Fibroblast of peridontal ligament (primary cell): ENCODE measurements at regions not wholly inside any gene's neighbourhood (a gene's known extent, or its start where the extent isn't known, plus 50 kb on each side); places are given as distances from the start of the nearest gene placed in this dataset.

Source experiments
- DNase-seq: peaks from one replicate; pipeline ENCODE4 v3.0.0-alpha.2; 2010; ENCODE audit errors: extremely low read depth

DNA sequence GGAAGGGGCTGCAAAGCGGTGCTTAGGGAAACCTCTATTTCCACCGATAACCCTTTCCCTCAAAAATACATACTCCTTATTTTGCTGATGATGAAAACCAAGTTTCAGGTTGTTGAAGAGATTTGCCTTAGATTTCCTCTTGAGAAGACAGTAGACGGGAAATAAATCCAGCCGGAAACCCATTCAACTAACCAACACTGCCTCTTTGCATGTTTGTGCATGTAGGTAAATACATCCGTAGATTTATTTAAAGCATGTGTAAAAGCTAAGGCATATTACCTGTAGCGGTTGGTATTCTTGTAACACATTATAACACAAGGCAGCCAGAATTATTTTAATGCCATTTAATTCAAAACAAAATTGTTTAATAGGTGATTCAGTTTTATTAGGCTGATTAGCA, 136.3 kb upstream of the SLC22A23 start:
- DNase-seq = no peak

- DNase-seq = peak; percentile 97
Observed at GRCh38 chr6:3592371-3592941, 135.6 kb upstream of the SLC22A23 start.

- no peak for DNase-seq
Observed at GRCh38 chr6:3591970-3592369, 135.1 kb upstream of the SLC22A23 start.

DNA sequence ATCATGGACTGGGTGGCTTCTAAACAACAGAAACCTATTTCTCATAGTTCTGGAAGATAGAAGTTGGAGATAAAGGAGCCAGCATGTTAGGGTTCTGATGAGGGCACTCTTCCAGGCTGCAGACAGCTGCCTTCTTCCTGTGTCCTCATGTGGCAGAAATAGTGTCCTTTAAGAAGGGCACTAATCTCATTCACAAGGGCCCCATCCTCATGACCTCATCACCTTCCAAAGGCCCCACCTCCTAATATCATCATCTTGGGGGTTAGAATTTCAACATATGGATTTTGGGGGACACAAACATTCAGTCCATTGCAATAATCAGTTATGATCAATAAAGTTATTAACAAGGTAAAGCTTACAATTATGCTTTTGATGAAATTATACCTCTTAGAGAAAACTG, 130.8 kb upstream of the SLC22A23 start:
- DNase-seq = no peak

DNA sequence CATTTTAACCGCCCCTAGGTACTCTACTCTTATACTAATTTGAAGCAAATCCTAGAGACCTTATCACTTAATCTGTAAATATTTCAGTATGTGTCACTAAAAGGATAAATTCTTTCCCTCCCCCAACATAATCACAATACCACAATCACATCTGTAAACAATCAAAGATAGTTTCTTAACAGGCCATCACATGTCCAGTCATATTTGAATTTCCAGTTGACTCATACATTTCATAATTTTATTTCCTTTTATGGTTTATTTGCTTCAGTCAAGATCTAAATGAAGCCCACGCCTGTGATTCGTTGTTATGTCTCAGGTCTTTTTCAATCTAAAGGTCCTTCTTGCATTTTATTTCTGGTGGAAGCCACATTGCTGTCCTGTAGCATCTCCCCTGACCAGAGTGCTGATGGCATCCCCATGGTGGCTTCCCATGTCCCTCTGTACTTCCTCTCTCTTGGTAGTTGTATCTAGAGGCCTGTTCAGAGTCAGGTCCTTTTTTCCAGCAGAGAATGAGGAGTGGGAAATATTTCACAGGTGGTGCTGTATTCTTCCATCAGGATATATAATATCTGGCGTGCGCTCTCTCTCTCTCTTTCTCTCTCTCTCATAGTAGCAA, 128.6 kb upstream of the SLC22A23 start:
- DNase-seq = peak; percentile 96

DNA sequence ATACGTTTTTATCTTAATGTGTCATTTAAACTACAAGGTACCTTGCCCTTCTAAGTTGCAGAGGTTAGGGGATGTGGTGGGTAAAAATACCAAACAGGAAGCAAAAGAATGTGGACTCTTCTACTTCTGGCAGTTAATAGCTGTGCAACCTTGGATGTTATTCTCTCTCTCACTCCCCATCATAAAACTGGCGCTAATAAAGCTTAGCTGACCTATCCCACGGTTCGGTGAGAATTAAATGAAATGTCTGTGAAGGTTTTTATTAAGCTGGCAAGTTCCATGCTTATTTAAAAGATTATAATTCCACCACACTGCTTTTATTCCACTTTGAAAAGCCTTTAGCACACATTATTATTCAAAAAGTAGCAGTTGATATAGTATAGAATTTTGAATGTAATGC, 127.8 kb upstream of the SLC22A23 start:
- no peak for DNase-seq

DNA sequence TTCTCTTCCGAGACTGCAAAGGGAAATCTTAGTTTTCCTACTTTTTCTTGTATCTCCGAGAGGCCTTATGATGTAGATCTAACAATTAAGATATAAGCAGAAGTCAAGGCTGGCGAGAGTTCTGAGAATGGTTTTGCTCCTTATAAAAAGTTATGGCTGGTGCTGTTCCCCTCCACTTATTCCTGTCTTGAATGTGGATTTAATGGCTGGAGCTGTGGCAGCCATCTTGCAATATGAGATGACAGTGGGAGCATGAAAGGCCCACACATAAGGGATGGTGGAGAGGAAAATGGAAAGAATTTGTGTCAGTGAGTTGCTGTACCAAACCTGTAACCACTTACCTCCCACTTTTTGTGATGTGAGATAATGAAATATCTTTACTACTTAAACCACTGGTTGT, 124.6 kb upstream of the SLC22A23 start:
- DNase-seq = no peak

DNA sequence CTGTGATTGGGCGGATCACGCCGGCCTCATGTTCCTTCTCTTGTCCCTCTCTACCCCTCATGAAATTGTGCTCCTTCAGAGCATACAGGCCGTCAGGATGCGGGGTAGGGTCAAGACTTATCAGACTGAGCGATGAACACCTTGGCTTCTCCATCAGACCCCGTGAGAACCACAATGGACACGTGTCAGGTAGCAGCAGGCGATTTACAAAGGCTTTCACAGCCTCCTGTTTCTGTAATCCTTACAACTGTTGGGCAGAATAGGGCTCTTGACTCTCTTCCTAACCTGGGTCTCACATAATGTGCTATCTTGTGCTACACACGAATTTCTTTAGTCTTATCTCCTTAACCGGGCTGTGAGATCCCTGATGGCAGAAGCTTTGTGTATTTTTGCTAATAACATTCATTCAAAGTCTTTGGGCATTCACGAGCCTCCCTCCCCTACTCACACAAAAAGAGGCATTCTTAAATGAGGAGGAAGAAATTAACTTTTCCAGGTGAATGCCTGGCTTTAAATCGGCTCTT, 122.9 kb upstream of the SLC22A23 start:
- no peak for DNase-seq

GRCh38 chr6:3578981-3579380, 122.1 kb upstream of the SLC22A23 start:
- DNase-seq = no peak

DNA sequence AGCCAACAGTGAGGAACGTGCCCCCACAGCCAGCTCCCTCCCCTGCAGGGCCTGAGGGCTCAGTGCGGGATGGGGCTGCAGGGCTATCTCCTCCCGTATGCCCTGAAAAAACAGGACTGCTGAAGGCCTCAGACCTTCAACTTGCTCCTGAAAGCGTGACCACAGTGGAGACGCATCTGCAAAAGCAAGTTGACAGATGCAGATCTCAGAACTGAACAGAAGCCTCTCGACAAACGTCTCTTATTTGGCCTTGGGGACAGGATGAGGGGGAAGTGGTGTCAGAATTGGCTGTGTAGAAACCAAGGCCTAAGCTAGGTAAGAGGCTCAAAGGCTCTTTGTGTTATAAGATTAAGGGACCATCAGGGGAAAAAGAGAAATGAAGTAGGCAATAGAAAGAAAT, 120.7 kb upstream of the SLC22A23 start:
- no peak for DNase-seq

DNA sequence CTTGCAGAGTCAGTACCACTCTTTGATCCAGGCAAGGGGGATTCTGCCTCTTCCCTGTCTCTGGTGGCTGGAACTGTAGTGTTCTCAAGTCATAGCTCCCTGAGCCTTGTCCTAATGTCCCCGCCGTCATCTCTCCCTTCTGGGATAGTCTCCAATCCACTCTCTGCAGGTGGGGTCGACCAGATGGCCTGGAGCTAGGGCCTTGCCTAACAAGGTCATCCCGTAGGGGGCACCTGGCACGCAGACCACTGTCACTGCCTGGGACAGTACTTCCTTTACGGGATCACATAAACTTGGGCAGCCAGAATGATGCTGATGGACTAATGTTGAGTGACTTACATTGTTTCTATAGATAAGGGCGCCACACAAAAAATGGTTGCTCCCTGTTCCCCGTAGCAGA, 118.9 kb upstream of the SLC22A23 start:
- DNase-seq = no peak

DNA sequence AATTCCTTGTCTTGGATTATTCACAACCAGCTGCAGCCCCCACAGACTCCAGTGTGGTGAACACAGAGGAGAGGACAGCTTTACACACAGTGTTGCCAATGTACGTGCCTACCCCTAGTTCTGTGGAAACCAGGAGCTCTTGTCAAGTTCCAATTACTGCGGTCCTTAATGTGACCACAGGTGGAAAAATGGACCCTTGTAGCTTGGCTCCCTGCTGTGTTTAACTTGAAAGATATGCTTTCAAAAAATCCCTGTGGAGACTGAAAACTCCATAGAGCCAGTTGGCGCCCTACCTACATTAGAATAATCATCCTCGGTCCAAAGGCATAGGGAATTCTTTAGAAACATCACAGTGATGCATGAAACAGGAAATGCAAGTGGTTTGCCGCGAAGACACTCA, 118.3 kb upstream of the SLC22A23 start:
- DNase-seq = no peak

- no peak for DNase-seq
Observed at GRCh38 chr6:3573670-3574069, 116.8 kb upstream of the SLC22A23 start.

- no peak for DNase-seq
Observed at GRCh38 chr6:3571836-3572235, 115.0 kb upstream of the SLC22A23 start.

DNA sequence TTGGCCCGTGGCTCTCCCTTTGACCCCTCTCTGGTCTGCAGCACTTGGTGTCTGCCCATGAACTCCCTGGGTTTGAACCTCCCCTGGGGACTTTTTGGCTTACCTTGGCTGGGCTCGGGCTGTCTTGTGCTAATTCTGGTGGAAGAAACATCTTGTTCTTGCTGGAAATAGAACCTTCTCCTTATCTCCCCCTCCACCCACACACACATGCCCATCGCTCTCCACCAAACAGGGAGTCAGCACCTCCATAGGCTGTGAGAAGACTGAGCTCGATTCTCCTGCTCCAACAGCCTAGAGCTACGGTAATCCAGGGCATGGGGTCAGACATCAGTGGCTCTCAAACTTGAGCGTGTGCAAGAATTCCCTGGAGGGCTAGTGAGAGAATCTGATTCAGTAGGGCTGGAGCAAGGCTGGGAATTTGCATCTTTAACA, 114.4 kb upstream of the SLC22A23 start:
- no peak for DNase-seq

DNA sequence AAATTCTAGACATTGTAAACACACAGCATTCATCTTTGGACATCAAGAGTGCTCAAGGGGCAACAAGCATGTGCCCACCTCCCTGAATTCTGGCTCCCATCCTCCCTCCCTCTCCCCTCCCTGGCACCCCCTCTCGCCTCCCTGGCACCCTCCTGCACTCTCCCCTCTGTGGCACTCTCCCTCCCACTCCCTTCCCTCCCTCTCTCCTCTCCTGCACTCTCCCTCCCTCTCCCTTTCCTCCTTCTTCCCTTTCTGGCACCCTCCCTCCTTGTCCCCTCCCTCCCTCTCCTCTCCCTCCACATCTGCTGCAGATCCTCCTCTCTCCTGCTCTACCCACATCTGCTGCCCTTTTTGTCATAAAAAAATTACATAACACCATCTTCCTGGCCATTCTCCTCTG, 113.0 kb upstream of the SLC22A23 start:
- DNase-seq = no peak

DNA sequence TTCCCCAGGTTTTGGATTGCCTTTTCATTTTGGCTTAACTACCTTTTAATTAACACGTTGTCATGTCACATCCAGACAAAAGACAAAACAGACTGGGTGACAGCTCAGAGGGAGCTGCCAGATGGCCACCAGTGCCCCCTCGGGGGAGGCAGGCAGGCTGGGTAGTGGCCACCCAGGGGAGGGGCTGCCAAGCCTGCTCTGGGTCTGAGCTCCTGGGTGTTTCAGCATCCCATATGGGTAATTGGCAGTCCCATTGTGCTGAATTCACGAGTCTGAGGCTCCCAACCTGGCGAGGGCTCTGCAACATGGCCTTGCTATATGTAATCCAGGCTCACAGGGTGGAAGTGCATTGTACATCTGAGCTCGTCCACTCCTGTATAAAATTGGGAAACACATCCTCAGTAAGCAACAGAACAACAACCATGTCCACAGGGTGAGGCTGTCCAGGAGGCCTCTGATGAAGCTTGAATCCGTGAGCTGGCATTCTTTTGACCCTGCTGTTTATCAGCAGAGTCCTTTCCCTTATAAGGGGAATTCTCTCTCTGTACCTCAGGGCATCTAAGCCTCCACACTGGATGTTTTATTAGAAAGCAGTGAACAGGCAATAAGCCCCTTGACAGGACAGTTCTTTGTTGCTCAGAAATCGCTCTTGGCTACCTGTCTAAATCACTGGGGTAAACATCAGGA, 111.7 kb upstream of the SLC22A23 start:
- DNase-seq = no peak

DNA sequence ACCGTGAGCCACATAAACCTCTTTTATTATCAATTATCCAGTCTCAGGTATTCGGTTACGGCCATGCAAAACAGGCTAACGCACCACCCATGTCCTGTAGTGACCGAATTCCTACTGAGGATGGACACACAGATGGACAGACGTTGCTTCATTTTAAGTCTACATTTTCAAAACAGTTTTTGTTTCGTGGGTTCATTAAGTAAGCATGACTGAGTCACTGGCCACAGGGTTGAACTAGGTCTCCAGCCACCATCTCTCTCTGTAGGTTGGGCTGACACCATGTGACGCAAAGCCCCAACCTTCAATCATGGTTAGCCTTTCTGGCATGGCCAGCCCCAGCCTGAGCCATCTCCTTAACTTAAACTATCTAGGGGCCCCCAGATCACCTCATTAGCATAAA, 110.0 kb upstream of the SLC22A23 start:
- peak; percentile 71 for DNase-seq

DNA sequence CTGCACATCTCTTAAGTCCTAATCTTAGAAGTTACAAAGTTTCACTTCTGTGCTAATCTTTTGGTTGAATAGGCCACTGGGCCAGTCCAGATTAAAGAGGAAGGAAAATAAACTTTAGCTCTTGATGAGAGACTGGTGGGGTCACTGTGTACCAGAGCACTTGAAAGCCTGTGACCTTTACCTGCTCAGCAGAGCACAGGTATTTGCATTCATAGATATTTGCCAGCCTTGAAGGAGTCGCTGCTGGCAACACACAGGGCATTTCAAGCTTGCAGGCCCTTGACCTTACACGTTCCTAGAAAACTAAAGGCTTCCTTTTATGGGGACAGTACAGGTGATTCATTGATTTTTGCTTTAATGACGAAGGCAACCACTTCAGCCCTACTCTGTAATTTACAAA, 108.4 kb upstream of the SLC22A23 start:
- DNase-seq = no peak

GRCh38 chr6:3561725-3562124, 104.9 kb upstream of the SLC22A23 start:
- no peak for DNase-seq

DNA sequence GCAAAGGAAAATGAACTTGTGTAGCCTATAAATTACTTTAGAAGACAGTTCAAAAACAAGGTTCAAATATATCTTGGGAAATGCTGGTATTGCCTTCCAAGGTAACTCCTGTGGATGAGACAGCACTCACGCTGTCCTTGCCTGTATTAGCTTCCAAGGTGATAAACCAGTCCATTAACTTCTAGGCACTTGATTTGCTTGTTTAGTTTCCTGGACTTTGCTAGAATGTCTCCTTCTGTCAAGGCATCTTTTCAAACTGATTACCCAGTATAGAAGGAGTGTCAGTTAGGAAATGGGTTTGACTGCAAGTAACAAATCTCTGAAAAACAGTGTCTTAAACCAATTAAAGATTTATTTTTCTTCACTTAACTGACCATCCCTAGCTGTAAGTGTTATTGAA, 103.4 kb upstream of the SLC22A23 start:
- no peak for DNase-seq

DNA sequence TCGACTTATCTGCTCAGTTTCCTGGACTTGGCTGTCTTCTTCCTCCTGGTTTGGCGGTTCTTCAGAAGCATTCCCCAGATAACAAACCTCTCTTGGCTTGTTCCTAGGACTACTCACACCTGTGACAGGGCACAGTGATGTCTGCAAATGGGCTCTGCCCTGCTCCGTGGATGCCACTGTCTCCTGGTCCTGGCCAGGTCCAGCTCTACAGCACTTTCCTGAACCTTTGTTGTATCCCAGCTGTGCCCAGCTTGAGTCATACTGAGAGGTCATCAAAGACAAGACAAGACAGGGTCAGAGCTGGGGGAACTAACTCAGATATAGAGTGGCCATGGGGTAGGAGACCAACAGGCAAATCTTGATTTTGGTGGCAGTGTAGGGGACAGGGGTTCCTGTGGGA, 102.7 kb upstream of the SLC22A23 start:
- DNase-seq = no peak

GRCh38 chr6:3557336-3557735, 100.5 kb upstream of the SLC22A23 start:
- no peak for DNase-seq
